ENCODE measurements at regions not wholly inside any gene's neighbourhood (a gene's known extent, or its start where the extent isn't known, plus 50 kb on each side); places are given as distances from the start of the nearest gene placed in this dataset.

DNA sequence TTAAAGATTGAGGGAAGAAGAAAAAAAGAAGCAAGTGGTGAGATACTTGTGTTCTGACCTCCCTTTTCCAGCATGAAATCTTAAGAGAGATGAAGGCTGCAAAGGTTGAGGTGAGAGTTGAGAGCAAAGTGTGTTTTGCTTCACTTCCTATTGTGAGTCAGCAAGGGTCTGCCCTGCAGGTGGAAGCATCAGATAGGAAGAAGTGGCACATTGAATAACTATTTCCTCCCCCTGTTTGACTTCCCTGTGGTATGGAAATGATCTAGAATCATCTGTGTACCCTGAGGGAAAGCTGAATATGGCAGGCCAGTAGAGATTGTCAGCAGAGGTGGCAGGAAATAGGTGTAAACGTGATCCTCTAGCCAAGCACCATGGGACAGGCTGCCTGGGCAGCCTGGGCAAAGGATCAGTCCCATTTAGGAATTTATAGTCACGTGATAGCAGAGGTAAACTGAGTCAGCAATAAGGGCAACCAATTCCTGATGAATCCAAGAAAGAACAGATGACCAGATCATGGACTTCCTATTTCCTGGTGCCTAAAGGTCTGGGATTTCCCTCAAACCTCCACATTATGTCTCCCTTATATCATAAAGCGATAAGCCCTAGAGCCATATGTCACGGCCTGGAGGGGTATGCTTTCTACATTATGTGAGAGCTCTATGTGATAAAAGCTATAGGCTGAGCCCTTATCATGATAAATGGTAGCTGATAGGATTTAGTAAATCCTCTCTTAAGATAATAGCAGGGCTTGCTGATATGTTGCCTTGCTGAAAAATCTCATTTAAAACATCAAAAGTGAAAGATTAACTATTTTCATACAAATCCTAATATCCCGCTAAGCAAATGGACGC, 287.0 kb downstream of the MDFIC start:
- no peak for TF ChIP-seq CHD1 (IDR thresholded peaks at IDR 0.05; ENCODE audit: low read depth, low read length)
- TF ChIP-seq, protein P1, sequence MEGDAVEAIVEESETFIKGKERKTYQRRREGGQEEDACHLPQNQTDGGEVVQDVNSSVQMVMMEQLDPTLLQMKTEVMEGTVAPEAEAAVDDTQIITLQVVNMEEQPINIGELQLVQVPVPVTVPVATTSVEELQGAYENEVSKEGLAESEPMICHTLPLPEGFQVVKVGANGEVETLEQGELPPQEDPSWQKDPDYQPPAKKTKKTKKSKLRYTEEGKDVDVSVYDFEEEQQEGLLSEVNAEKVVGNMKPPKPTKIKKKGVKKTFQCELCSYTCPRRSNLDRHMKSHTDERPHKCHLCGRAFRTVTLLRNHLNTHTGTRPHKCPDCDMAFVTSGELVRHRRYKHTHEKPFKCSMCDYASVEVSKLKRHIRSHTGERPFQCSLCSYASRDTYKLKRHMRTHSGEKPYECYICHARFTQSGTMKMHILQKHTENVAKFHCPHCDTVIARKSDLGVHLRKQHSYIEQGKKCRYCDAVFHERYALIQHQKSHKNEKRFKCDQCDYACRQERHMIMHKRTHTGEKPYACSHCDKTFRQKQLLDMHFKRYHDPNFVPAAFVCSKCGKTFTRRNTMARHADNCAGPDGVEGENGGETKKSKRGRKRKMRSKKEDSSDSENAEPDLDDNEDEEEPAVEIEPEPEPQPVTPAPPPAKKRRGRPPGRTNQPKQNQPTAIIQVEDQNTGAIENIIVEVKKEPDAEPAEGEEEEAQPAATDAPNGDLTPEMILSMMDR (conservative IDR thresholded peaks at IDR 0.05; ENCODE audit: low read depth, low read length) = no peak
